Smooth muscle cell (in vitro differentiated cells): ENCODE measurements at regions not wholly inside any gene's neighbourhood (a gene's known extent, or its start where the extent isn't known, plus 50 kb on each side); places are given as distances from the start of the nearest gene placed in this dataset.

Experiments used
- DNase-seq: peaks from one replicate; lab custom pipeline; 2025; ENCODE audit not compliant: unreplicated experiment; lab: John Stamatoyannopoulos, UW
- H2AFZ ChIP-seq: fragments of 200-600 bp; sonication (generic); 2 replicates; pipeline ENCODE4 v1.6.0; 2016; ENCODE audit warnings: antibody characterized with exemption, low read depth, mild to moderate bottlenecking
- H3F3A ChIP-seq: fragments of 200-600 bp; sonication (generic); 2 replicates; pipeline ENCODE4 v1.6.0; 2017; ENCODE audit warnings: antibody characterized with exemption, low read depth
- H3K27ac ChIP-seq: fragments of 200-600 bp; sonication (generic); 2 replicates; pipeline ENCODE4 v1.5.1; 2016; ENCODE audit warnings: low read depth, mild to moderate bottlenecking
- H3K27me3 ChIP-seq: fragments of 200-600 bp; sonication (generic); 2 replicates; pipeline ENCODE4 v1.6.1; 2016; ENCODE audit warnings: low read depth, mild to moderate bottlenecking
- H3K36me3 ChIP-seq: fragments of 200-600 bp; sonication (generic); 2 replicates; pipeline ENCODE4 v1.5.1; 2016; ENCODE audit warnings: low read depth
- H3K4me1 ChIP-seq: fragments of 200-600 bp; sonication (generic); 2 replicates; pipeline ENCODE4 v1.5.1; 2016; ENCODE audit warnings: low read depth
- H3K4me2 ChIP-seq: fragments of 200-600 bp; sonication (generic); 2 replicates; pipeline ENCODE4 v1.6.0; 2016; ENCODE audit warnings: mild to moderate bottlenecking
- H3K4me3 ChIP-seq: fragments of 200-600 bp; sonication (generic); 2 replicates; pipeline ENCODE4 v1.5.1; 2016; ENCODE audit warnings: mild to moderate bottlenecking
- H3K79me2 ChIP-seq: fragments of 200-600 bp; sonication (generic); 2 replicates; pipeline ENCODE4 v1.6.0; 2016; ENCODE audit warnings: low read depth, mild to moderate bottlenecking
- H3K9ac ChIP-seq: fragments of 200-600 bp; sonication (generic); 2 replicates; pipeline ENCODE4 v1.6.0; 2016; ENCODE audit warnings: low read depth
- H3K9me3 ChIP-seq: fragments of 200-600 bp; sonication (generic); replicated peaks from 2 replicates; pipeline ENCODE4 v1.5.1; 2016; ENCODE audit warnings: low read depth
- H4K20me1 ChIP-seq: fragments of 200-600 bp; sonication (generic); 2 replicates; pipeline ENCODE4 v1.6.0; 2016; ENCODE audit warnings: low read depth
- CTCF ChIP-seq: fragments of 200-600 bp; sonication (generic); IDR thresholded peaks from 2 replicates; pipeline ENCODE4 v1.5.1; 2017; ENCODE audit warnings: borderline replicate concordance, mild to moderate bottlenecking, antibody characterized with exemption; ENCODE audit not compliant: insufficient read depth, poor library complexity, severe bottlenecking
- WGBS: methylation state at CpG from one replicate; pipeline ENCODE4 v1.1.7; 2016; ENCODE audit warnings: low lambda C conversion rate; 5-methylcytosine and 5-hydroxymethylcytosine counted together

DNA sequence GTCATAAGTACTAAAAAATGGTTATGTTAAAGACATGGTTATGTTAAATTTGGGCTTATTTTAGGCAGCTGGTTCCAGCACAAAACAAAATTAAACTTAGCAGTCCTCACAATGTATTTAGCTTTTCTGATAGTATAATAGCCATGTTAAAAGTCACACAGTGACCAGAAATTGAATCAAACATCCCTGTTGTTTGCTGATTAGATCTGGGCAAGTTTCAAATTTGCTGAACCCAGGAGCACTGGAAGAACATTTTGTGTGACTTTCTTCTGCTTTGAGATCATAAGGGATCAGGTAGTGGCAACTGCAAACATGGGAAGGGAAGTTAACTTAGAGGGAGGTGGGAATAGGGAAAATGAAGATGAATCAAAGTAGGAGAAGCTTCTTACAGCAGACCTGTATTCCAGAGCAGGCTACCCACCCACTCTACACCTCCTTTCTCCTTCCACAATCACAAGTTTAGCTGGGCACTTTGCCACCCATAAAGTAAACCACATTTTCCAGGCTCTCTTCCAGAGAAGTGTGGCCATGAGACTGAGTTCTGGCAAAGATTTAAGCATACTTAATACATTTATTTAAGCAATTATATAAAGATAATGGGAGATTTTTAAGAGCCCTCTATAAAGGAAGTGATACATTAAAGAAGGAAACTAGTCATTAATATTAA lies 616.1 kb upstream of the LRATD1 start:
- Histone ChIP-seq H4K20me1 (no peaks in the 10 kb centered on the region), H3K4me1 (no peaks in the 10 kb centered on the region), H2AFZ (no peak overlapping the region), H3K36me3 (no peaks in the 10 kb centered on the region), H3K27ac (no peak overlapping the region), H3F3A (no peaks in the 10 kb centered on the region), H3K4me2 (no peak overlapping the region), H3K9me3 (no peaks in the 10 kb centered on the region), H3K79me2 (no peaks in the 10 kb centered on the region), H3K4me3 (no peak overlapping the region), H3K9ac (no peak overlapping the region), H3K27me3 (no peaks in the 10 kb centered on the region)
- no peak for TF ChIP-seq CTCF
- DNase-seq = no peak

DNA sequence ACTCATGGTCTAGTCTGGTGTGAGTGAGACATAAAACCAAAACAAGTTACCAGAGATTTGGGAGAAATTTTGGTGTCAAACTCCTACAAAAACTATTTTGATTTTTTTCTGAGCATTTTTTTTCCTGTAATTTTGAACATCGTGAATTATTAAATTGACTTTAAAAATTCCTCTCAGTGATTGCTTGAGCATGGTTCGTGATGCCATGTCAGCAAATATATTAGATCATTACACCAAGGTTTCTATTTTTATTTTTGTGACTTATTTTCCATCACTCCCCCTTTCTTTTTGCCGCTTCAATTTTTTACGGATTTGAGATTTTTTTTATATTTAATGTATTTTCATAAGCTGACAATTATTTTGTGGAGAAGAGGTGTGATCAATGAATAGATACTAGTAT lies 613.9 kb upstream of the LRATD1 start:
- Histone ChIP-seq H3K4me3 (no peak overlapping the region), H3K36me3 (no peaks in the 10 kb centered on the region), H3K9me3 (no peaks in the 10 kb centered on the region), H4K20me1 (no peaks in the 10 kb centered on the region), H3K27ac (no peak overlapping the region), H3K9ac (no peak overlapping the region), H3K79me2 (no peaks in the 10 kb centered on the region), H2AFZ (no peak overlapping the region), H3K4me1 (no peaks in the 10 kb centered on the region), H3F3A (no peaks in the 10 kb centered on the region), H3K4me2 (no peak overlapping the region), H3K27me3 (no peaks in the 10 kb centered on the region)
- no peak for DNase-seq
- TF ChIP-seq CTCF = no peak
- WGBS = 88% methylated on average over 4 of the region's 4 CpGs

DNA sequence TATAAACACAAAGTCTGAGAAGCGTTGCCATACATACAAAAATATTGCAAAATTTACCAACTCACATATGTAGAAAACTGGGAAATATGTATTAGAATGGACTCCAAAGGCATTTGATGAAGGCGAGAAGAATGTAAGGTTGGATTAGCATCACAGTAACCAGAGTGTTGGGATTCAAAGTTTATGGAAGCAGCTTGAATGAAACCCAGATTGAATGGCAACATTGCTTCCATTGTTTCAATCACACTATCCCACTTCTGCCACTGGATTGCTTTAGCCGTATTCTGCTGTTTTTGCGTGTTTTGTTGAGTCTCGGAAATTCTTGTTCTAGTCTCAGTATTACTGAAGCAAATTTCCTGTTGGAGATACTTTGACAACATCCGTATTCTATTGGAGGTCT lies 609.0 kb upstream of the LRATD1 start:
- Histone ChIP-seq H3K4me1 (no peaks in the 10 kb centered on the region), H4K20me1 (no peaks in the 10 kb centered on the region), H3K36me3 (no peaks in the 10 kb centered on the region), H3K9me3 (no peaks in the 10 kb centered on the region), H3K9ac (no peak overlapping the region), H2AFZ (no peak overlapping the region), H3K27me3 (no peaks in the 10 kb centered on the region), H3F3A (no peaks in the 10 kb centered on the region), H3K4me3 (no peak overlapping the region), H3K27ac (no peak overlapping the region), H3K79me2 (no peaks in the 10 kb centered on the region), H3K4me2 (no peak overlapping the region)
- TF ChIP-seq CTCF = no peak
- WGBS = 81% methylated on average over 6 of the region's 6 CpGs
- no peak for DNase-seq

DNA sequence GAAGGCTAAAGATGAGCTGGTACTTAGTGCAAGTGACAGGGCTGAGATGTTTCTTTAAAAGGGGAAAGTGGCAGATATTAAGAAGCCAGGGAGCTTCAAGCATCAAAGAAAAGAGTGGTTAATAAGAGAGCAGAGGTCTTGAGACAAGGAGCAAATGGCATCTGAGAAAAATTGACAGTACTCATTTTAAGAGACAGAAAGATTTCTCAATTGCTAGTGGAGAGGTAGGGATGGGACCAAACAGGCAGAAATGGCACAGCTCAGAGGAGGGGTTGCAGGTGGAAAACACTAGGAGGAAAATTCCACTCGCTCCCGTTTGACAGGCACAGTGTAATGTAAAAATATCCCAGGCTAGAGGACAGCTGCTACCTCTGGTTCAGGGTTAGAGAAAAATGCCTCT lies 593.4 kb upstream of the LRATD1 start:
- no peak overlapping the region for H3K9ac ChIP-seq
- H3F3A ChIP-seq = no peaks in the 10 kb centered on the region
- TF ChIP-seq CTCF = no peak
- H2AFZ ChIP-seq = no peak overlapping the region
- H3K4me2 ChIP-seq = no peak overlapping the region
- no peak overlapping the region for H3K4me3 ChIP-seq
- WGBS = 85% methylated on average over 2 of the region's 2 CpGs
- H3K27ac ChIP-seq = no peak overlapping the region
- no peaks in the 10 kb centered on the region for H3K9me3 ChIP-seq
- H4K20me1 ChIP-seq = no peaks in the 10 kb centered on the region
- H3K4me1 ChIP-seq = no peaks in the 10 kb centered on the region
- DNase-seq = no peak
- no peaks in the 10 kb centered on the region for H3K36me3 ChIP-seq
- no peaks in the 10 kb centered on the region for H3K79me2 ChIP-seq
- H3K27me3 ChIP-seq = no peaks in the 10 kb centered on the region
